Natural killer cell (primary cell): ENCODE measurements at regions not wholly inside any gene's neighbourhood (a gene's known extent, or its start where the extent isn't known, plus 50 kb on each side); places are given as distances from the start of the nearest gene placed in this dataset.

Experiments
- ATAC-seq, 3 donors: fragments of 150-1000 bp in 2 of 3; fragments of 200-7000 bp in 1 of 3; cut with Tn5 transposase; 1 replicate in 1 of 3; 2 replicates in 2 of 3; pipeline ENCODE4 v1.10.0; 2021; ENCODE audit warnings: mild to moderate bottlenecking in 2 of 3, moderate library complexity in 2 of 3
- DNase-seq, 2 donors: peaks; one replicate each; pipeline versions ENCODE4 v3.0.0 to v3.0.0-alpha.2; 2013 to 2021; ENCODE audit warnings: mixed read lengths in 1 of 2
- H3K27ac ChIP-seq: one replicate; pipeline ENCODE4 v1.5.1; 2013; ENCODE audit warnings: mild to moderate bottlenecking, low read length
- H3K27me3 ChIP-seq: one replicate; pipeline ENCODE4 v1.6.1; 2013; ENCODE audit warnings: low read length; ENCODE audit not compliant: control insufficient read depth, insufficient read depth
- H3K36me3 ChIP-seq: one replicate; pipeline ENCODE4 v1.6.1; 2013; ENCODE audit warnings: low read length; ENCODE audit not compliant: control insufficient read depth, insufficient read depth
- H3K4me1 ChIP-seq: one replicate; pipeline ENCODE4 v1.6.1; 2013; ENCODE audit warnings: low read length; ENCODE audit not compliant: control insufficient read depth, insufficient read depth
- H3K4me3 ChIP-seq: one replicate; pipeline ENCODE4 v1.5.1; 2013; ENCODE audit warnings: low read length
- H3K9me3 ChIP-seq: one replicate; pipeline ENCODE4 v1.6.1; 2013; ENCODE audit warnings: low read length; ENCODE audit not compliant: control insufficient read depth, insufficient read depth
- H3K27ac Mint-ChIP-seq, 2 donors: one replicate each; pipeline ENCODE4 v1.8.0; 2022; ENCODE audit warnings: mild to moderate bottlenecking in 2 of 2, mixed read lengths in 2 of 2, moderate library complexity in 1 of 2
- H3K27me3 Mint-ChIP-seq, 2 donors: one replicate each; pipeline ENCODE4 v1.8.0; 2022; ENCODE audit warnings: low read depth in 2 of 2, mixed read lengths in 2 of 2
- H3K36me3 Mint-ChIP-seq: one replicate; pipeline ENCODE4 v1.8.0; 2022; ENCODE audit warnings: mixed read lengths
- H3K4me1 Mint-ChIP-seq, 2 donors: one replicate each; pipeline ENCODE4 v1.8.0; 2022; ENCODE audit warnings: mixed read lengths in 2 of 2
- H3K4me3 Mint-ChIP-seq: one replicate; pipeline ENCODE4 v1.8.0; 2022; ENCODE audit warnings: mild to moderate bottlenecking, moderate library complexity, mixed read lengths
- H3K9me3 Mint-ChIP-seq, 2 donors: one replicate each; pipeline ENCODE4 v1.8.0; 2022; ENCODE audit warnings: mixed read lengths in 2 of 2
- WGBS: methylation state at CpG from one replicate; pipeline ENCODE4 v1.1.7; 2013; ENCODE audit warnings: missing lambda C conversion rate; ENCODE audit not compliant: insufficient coverage; 5-methylcytosine and 5-hydroxymethylcytosine counted together
- intact Hi-C: fragments of 100-400 bp; cut with micrococcal nuclease; formaldehyde crosslinking; loops from one replicate; pipeline ENCODE4 v1.14.2; 2022
- TF ChIP-seq, protein P1 (sequence below): fragments of 200-600 bp; IDR thresholded peaks from one replicate; pipeline ENCODE4 v1.8.0; 2022; ENCODE audit warnings: antibody characterized with exemption

DNA sequence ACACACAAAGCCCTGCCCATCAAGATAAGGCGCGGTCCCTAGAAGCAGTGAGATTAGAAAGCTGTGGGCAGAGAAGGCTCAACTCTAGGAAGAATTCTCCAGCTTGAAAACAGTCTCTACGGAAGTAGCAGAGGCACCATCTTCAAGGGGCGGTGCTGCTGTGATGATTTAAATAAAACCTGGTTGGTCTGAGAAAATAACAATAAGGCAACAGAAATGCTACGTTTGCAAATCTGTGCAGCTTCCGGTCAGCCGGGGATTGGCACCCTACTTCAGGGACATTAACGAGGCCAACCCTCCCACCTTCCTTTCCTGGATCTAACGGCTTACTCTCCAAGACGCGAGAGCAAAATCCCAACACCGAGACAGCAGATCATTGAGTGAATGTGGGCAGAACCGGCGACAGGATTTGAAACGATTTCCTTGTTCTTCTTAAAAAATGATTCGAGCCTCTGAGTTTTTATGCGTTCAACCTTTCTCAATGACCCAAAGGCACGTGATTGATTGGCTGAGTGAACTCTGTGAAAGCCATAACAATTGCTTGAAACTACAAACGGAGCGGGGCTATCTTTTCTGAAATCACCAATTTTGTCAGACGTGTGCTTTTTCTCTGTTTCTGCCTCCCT is 93.7 kb upstream of the ZNF516 start:
- ATAC-seq, result peak in 1 of 3 donors; percentile 26
- WGBS, result 30% methylated on average over 21 of the region's 21 CpGs
- H3K27me3 ChIP-seq, result no peaks in the 10 kb centered on the region
- no peak overlapping the region for H3K27ac ChIP-seq
- H3K4me3 Mint-ChIP-seq, result peak overlapping the region; percentile 77
- H3K4me1 ChIP-seq, result no peaks in the 10 kb centered on the region
- no peak overlapping the region for H3K4me3 ChIP-seq
- peaks cover 12 to 14% of the 10 kb centered on the region in 2 donors for H3K4me1 Mint-ChIP-seq
- DNase-seq, result no peak
- intact Hi-C loops, result no loop called here
- no peaks in the 10 kb centered on the region for H3K9me3 ChIP-seq
- H3K36me3 Mint-ChIP-seq, result no peaks in the 10 kb centered on the region
- H3K36me3 ChIP-seq, result no peaks in the 10 kb centered on the region
- TF ChIP-seq, protein P1, sequence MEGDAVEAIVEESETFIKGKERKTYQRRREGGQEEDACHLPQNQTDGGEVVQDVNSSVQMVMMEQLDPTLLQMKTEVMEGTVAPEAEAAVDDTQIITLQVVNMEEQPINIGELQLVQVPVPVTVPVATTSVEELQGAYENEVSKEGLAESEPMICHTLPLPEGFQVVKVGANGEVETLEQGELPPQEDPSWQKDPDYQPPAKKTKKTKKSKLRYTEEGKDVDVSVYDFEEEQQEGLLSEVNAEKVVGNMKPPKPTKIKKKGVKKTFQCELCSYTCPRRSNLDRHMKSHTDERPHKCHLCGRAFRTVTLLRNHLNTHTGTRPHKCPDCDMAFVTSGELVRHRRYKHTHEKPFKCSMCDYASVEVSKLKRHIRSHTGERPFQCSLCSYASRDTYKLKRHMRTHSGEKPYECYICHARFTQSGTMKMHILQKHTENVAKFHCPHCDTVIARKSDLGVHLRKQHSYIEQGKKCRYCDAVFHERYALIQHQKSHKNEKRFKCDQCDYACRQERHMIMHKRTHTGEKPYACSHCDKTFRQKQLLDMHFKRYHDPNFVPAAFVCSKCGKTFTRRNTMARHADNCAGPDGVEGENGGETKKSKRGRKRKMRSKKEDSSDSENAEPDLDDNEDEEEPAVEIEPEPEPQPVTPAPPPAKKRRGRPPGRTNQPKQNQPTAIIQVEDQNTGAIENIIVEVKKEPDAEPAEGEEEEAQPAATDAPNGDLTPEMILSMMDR, result no peak
- no peaks in the 10 kb centered on the region for H3K9me3 Mint-ChIP-seq
- peak overlapping the region in 1 of 2 donors; percentile 49 for H3K27ac Mint-ChIP-seq
- peaks cover 20 to 44% of the 10 kb centered on the region in 2 donors for H3K27me3 Mint-ChIP-seq

DNA sequence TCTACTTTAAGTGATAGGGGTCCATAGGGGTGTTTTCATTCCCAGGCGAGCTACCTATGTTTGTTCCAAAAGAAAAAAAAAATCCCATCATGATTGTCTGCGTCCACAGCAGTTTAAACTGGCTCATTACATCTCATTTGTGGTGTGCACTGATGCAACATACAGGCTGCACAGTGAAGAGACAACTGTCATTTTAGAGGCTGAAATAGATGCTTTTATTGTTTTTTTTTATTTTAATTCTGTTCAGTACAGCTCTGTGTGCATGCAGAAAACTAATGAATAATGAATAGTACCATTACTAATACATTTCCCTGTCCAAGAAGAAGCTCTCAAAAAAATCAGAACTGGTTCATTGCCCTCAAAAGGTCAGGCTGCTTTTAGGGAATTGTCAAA is 92.8 kb upstream of the ZNF516 start:
- Mint-ChIP-seq H3K4me3 (no peak overlapping the region), H3K27ac (no peak overlapping the region), H3K27me3 (peaks cover 20 to 47% of the 10 kb centered on the region in 2 donors), H3K36me3 (no peaks in the 10 kb centered on the region), H3K4me1 (peaks cover 12 to 14% of the 10 kb centered on the region in 2 donors), H3K9me3 (no peaks in the 10 kb centered on the region)
- DNase-seq, result no peak
- WGBS, result 92% methylated on average over 1 of the region's 2 CpGs
- Histone ChIP-seq H3K27me3 (no peaks in the 10 kb centered on the region), H3K4me1 (no peaks in the 10 kb centered on the region), H3K9me3 (no peaks in the 10 kb centered on the region), H3K27ac (no peak overlapping the region), H3K4me3 (no peak overlapping the region), H3K36me3 (no peaks in the 10 kb centered on the region)
- ATAC-seq, result no peak
- TF ChIP-seq, protein P1, result no peak
- intact Hi-C loops, result no loop called here

DNA sequence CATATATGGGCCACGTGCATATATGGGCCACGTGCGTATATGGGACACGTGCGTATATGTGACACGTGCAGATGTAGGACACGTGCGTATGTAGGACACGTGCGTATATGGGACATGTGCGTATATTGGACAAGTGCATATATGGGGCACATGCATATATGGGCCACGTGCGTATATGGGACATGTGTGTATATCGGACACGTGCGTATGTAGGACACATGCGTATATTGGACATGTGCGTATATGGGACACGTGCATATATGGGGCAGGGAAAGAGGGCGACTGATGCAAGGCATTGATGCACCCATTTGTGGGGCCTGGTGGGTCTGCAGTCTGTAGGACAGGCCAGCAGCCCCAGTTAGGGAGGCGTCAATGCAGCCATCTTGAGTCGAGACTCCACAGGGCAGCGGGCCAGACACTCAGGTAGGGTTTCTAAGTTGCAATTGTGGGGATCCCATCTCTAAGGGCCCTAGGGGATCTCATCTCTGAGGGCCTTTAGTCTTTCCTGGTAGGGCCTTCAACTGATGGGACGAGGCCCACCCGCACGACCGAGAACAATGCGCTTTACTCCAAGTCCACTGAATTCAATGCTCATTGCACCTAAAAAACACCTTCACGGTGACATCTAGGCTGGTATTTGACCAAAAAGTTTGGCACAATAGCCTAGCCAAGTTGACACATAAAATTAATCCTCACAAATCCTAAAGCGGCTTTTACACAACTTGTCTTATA is 92.3 kb upstream of the ZNF516 start:
- Histone ChIP-seq H3K4me1 (no peaks in the 10 kb centered on the region), H3K36me3 (no peaks in the 10 kb centered on the region), H3K9me3 (no peaks in the 10 kb centered on the region), H3K4me3 (no peak overlapping the region), H3K27ac (no peak overlapping the region), H3K27me3 (no peaks in the 10 kb centered on the region)
- H3K27me3 Mint-ChIP-seq, result peaks cover 17 to 47% of the 10 kb centered on the region in 2 donors
- no peak overlapping the region for H3K27ac Mint-ChIP-seq
- intact Hi-C loops, result no loop called here
- H3K4me1 Mint-ChIP-seq, result peaks cover 12 to 14% of the 10 kb centered on the region in 2 donors
- TF ChIP-seq, protein P1, result no peak
- H3K36me3 Mint-ChIP-seq, result no peaks in the 10 kb centered on the region
- H3K4me3 Mint-ChIP-seq, result no peak overlapping the region
- no peak for ATAC-seq
- no peaks in the 10 kb centered on the region for H3K9me3 Mint-ChIP-seq
- WGBS, result 96% methylated on average over 29 of the region's 30 CpGs
- no peak for DNase-seq
